Lower lobe of right lung (tissue), 2 donors: ENCODE measurements at regions not wholly inside any gene's neighbourhood (a gene's known extent, or its start where the extent isn't known, plus 50 kb on each side); places are given as distances from the start of the nearest gene placed in this dataset.
"Not testable (repeated sequence)": the region's sequence is repeated elsewhere in the genome, so short reads cannot be mapped to it uniquely, and the experiment has no call there.

Experiments
- ATAC-seq, 2 donors: fragments of 200-7000 bp; cut with Tn5 transposase; one replicate each; pipeline ENCODE4 v1.9.1; 2020 to 2022; ENCODE audit warnings: mild to moderate bottlenecking in 2 of 2, moderate library complexity in 2 of 2
- DNase-seq: peaks from one replicate; pipeline ENCODE4 v3.0.0-alpha.2; 2020
- H3K27ac ChIP-seq: fragments of 200-600 bp; one replicate; pipeline ENCODE4 v1.8.0; 2022
- H3K27me3 ChIP-seq: fragments of 200-600 bp; one replicate; pipeline ENCODE4 v1.8.0; 2022; ENCODE audit warnings: low read depth
- H3K36me3 ChIP-seq: fragments of 200-600 bp; one replicate; pipeline ENCODE4 v1.8.0; 2022; ENCODE audit warnings: mild to moderate bottlenecking
- H3K4me1 ChIP-seq: fragments of 200-600 bp; one replicate; pipeline ENCODE4 v1.8.0; 2022
- H3K4me3 ChIP-seq: fragments of 200-600 bp; one replicate; pipeline ENCODE4 v1.8.0; 2022; ENCODE audit warnings: mild to moderate bottlenecking
- H3K9me3 ChIP-seq: fragments of 200-600 bp; one replicate; pipeline ENCODE4 v1.8.0; 2022
- CTCF ChIP-seq: fragments of 200-600 bp; IDR thresholded peaks from one replicate; pipeline ENCODE4 v1.8.0; 2022; ENCODE audit warnings: antibody characterized with exemption, mild to moderate bottlenecking
- intact Hi-C: fragments of 100-400 bp; cut with DNase I; formaldehyde crosslinking; loops from one replicate; pipeline ENCODE4 v1.11.0; 2022
- donor health status: DM: no; HTN: yes; CAD: no; lungs with severe emphysema.

- ATAC-seq (no peak), DNase-seq (no peak)
- H3K27me3 ChIP-seq: no peaks in the 10 kb centered on the region
- TF ChIP-seq CTCF: no peak
- intact Hi-C loops: no loop called here
- no peak overlapping the region for H3K4me3 ChIP-seq
- H3K9me3 ChIP-seq: peaks cover 35% of the 10 kb centered on the region
- H3K27ac ChIP-seq: no peak overlapping the region
- H3K4me1 ChIP-seq: no peaks in the 10 kb centered on the region
- no peaks in the 10 kb centered on the region for H3K36me3 ChIP-seq
Observed at GRCh38 chr5:44987026-44987425, 178.3 kb downstream of the MRPS30 start.

DNA sequence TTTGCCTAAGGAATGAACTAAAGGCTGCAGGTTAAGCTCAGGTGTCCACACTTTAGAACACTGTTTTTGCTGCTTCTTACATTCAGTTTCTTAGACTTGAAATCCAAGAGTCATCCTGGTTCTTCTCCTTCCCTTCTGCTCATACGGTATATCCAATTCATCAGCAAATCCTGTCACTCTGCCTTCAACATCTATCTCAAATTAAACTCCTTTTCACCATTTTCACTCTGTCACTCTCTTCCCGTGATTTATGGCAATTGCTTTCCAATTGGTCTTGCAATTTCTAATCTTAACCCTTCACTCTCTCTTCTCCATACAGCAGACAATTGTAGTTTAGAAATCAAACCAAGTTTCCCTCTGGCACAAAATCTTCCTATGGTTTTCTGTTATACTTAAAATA, 182.9 kb downstream of the MRPS30 start:
- DNase-seq (no peak), ATAC-seq (no peak)
- Histone ChIP-seq H3K36me3 (no peaks in the 10 kb centered on the region), H3K27me3 (no peaks in the 10 kb centered on the region), H3K4me1 (no peaks in the 10 kb centered on the region), H3K9me3 (peaks cover 12% of the 10 kb centered on the region), H3K27ac (no peak overlapping the region), H3K4me3 (no peak overlapping the region)
- TF ChIP-seq CTCF: no peak
- intact Hi-C loops: no loop called here

- intact Hi-C loops: no loop called here
- H3K4me1 ChIP-seq: no peaks in the 10 kb centered on the region
- no peak for DNase-seq
Observed at GRCh38 chr5:44993286-44993685, 184.5 kb downstream of the MRPS30 start.

DNA sequence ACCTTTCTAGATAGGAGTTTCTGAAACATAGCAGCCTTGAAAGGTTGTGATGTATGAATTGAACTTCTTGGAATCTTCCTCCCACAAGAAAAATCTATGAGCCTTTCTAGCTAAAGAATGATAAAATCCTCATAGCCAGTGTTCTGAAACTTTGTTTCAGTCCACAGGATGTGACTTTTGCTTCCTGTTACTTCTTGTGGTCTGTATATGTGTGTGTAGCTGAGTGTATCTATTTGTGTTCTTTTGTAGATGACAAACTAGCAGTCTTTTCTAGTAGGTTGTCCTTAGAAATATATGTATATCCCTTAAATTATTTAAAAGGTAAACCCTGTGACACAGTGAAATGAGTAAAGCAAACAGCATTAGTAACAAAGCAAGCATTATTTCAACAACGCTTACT, 188.8 kb downstream of the MRPS30 start:
- ATAC-seq (no peak), DNase-seq (no peak)
- intact Hi-C loops: no loop called here
- no peak for TF ChIP-seq CTCF
- Histone ChIP-seq H3K4me3 (no peak overlapping the region), H3K27me3 (no peaks in the 10 kb centered on the region), H3K36me3 (no peaks in the 10 kb centered on the region), H3K27ac (no peak overlapping the region), H3K9me3 (no peaks in the 10 kb centered on the region), H3K4me1 (no peaks in the 10 kb centered on the region)

More at GRCh38 chr5:44993286-44993685, 184.5 kb downstream of the MRPS30 start:
- Histone ChIP-seq H3K36me3 (no peaks in the 10 kb centered on the region), H3K27me3 (no peaks in the 10 kb centered on the region), H3K4me3 (no peak overlapping the region), H3K27ac (no peak overlapping the region), H3K9me3 (peaks cover 12% of the 10 kb centered on the region)
- ATAC-seq: no peak
- no peak for TF ChIP-seq CTCF

GRCh38 chr5:45007102-45007501, 198.4 kb downstream of the MRPS30 start:
- DNase-seq, H3K9me3 ChIP-seq, intact Hi-C loops, H3K36me3 ChIP-seq, H3K4me1 ChIP-seq, H3K27ac ChIP-seq, H3K4me3 ChIP-seq, H3K27me3 ChIP-seq, ATAC-seq: not testable (repeated sequence)

DNA sequence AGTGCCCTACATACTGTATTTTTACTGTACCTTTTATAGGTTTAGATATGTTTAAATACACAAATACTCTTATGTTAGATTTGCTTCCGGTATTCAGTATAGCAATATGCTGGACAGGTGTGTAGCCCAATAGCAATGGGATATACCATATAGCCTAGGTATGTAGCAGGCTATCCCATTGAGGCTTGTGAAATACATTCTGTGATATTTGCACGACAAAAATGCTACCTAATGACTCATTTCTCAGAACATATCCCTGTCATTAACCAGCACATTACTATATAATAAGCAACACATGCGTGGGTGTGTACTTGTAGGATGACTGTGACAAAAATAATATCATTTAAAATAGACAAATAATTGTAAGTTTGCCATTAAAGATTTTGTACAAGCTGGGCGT, 208.8 kb downstream of the MRPS30 start:
- no peak for DNase-seq
- Histone ChIP-seq H3K4me3 (no peak overlapping the region), H3K36me3 (no peaks in the 10 kb centered on the region), H3K4me1 (no peaks in the 10 kb centered on the region), H3K27me3 (no peaks in the 10 kb centered on the region), H3K27ac (no peak overlapping the region), H3K9me3 (no peaks in the 10 kb centered on the region)
- ATAC-seq: no peak
- no peak for TF ChIP-seq CTCF
- intact Hi-C loops: no loop called here
